Endothelial cell of umbilical vein (primary cell): ENCODE measurements at regions not wholly inside any gene's neighbourhood (a gene's known extent, or its start where the extent isn't known, plus 50 kb on each side); places are given as distances from the start of the nearest gene placed in this dataset.

Source experiments
- BruUV-seq: library from RNA; stranded (reverse); fragments of 400-500 nt; replicated peaks from 2 replicates; lab custom pipeline; 2021; lab: Mats Ljungman, UMichigan
- CTCF ChIA-PET: fragments of 300-600, 350-600 bp; sonication (Branson Sonifier 250); formaldehyde crosslinking; loops from one replicate; lab custom pipeline; 2021; ENCODE audit warnings: antibody characterized with exemption, inconsistent platforms; lab: Charles Lee
- POLR2A ChIA-PET: fragments of 300-600, 350-600 bp; sonication (Branson Sonifier 250); formaldehyde crosslinking; loops from one replicate; lab custom pipeline; 2021; ENCODE audit warnings: antibody characterized with exemption, inconsistent platforms; lab: Charles Lee
- DNase-seq: peaks from one replicate; pipeline ENCODE4 v3.0.0-alpha.2; 2011; ENCODE audit warnings: low read depth, low spot score
- FAIRE-seq: peaks from 2 replicates; lab custom pipeline; 2011; peaks lifted over from hg19 to GRCh38; lab: Jason Lieb, UNC
- H2AFZ ChIP-seq: 2 replicates; pipeline ENCODE4 v1.6.0; 2012; ENCODE audit warnings: low read depth, low read length, control low read depth, inconsistent platforms
- H3K27ac ChIP-seq: 2 replicates; pipeline ENCODE4 v1.5.1; 2011; ENCODE audit warnings: low read depth, mild to moderate bottlenecking, control low read depth, low read length, moderate library complexity; ENCODE audit not compliant: insufficient read depth
- H3K27me3 ChIP-seq, 2 experiments: 2 replicates each; pipeline versions ENCODE4 v1.6.0 to v1.6.1; 2011; ENCODE audit warnings: low read length in 2 of 2, mixed read lengths in 1 of 2; ENCODE audit not compliant: control insufficient read depth in 2 of 2, insufficient read depth in 2 of 2
- H3K36me3 ChIP-seq, 2 experiments: 2 replicates in 1 of 2; 3 replicates in 1 of 2; pipeline ENCODE4 v1.5.1; 2011; ENCODE audit warnings: low read length in 2 of 2, mild to moderate bottlenecking in 1 of 2, moderate library complexity in 1 of 2; ENCODE audit not compliant: control insufficient read depth in 2 of 2, insufficient read depth in 2 of 2; ENCODE audit errors: extremely low read depth in 1 of 2
- H3K4me1 ChIP-seq: 3 replicates; pipeline ENCODE4 v1.5.1; 2011; ENCODE audit warnings: mild to moderate bottlenecking, low read length; ENCODE audit not compliant: control insufficient read depth, insufficient read depth; ENCODE audit errors: extremely low read depth
- H3K4me2 ChIP-seq: 2 replicates; pipeline ENCODE4 v1.6.1; 2011; ENCODE audit warnings: low read length, control low read depth, mixed read lengths; ENCODE audit not compliant: insufficient read depth
- H3K4me3 ChIP-seq, 3 experiments: fragments of 200-600 bp in 1 of 3; sonication (generic), shearing (Covaris generic) in 1 of 3; replicated peaks in 1 of 3; 2 replicates each; pipeline ENCODE4 v1.5.1; 2011 to 2016; ENCODE audit warnings: control low read depth in 3 of 3, low read length in 3 of 3, mild to moderate bottlenecking in 2 of 3, inconsistent platforms in 1 of 3, low read depth in 1 of 3, moderate library complexity in 1 of 3; ENCODE audit not compliant: insufficient read depth in 1 of 3
- H3K79me2 ChIP-seq: 2 replicates; pipeline ENCODE4 v1.6.0; 2012; ENCODE audit warnings: low read length, inconsistent platforms; ENCODE audit not compliant: control insufficient read depth, insufficient read depth
- H3K9ac ChIP-seq: replicated peaks from 2 replicates; pipeline ENCODE3; 2011; ENCODE audit warnings: low read length, control low read depth; ENCODE audit not compliant: insufficient read depth; ENCODE audit errors: extremely low read depth
- H3K9me1 ChIP-seq: replicated peaks from 3 replicates; pipeline ENCODE4 v1.6.0; 2011; ENCODE audit warnings: mild to moderate bottlenecking, low read length; ENCODE audit not compliant: control insufficient read depth, insufficient read depth; ENCODE audit errors: extremely low read depth
- H3K9me3 ChIP-seq: replicated peaks from 2 replicates; pipeline ENCODE4 v1.5.1; 2012; ENCODE audit warnings: low read length, inconsistent platforms; ENCODE audit not compliant: control insufficient read depth, insufficient read depth
- H4K20me1 ChIP-seq: replicated peaks from 2 replicates; pipeline ENCODE3; 2011; ENCODE audit warnings: mild to moderate bottlenecking, low read length; ENCODE audit not compliant: control insufficient read depth, insufficient read depth; ENCODE audit errors: extremely low read depth
- EZH2 ChIP-seq: IDR thresholded peaks from 2 replicates; pipeline ENCODE4 v1.6.1; 2012; ENCODE audit warnings: borderline replicate concordance, low read depth, mild to moderate bottlenecking, moderate library complexity, low read length, inconsistent platforms; ENCODE audit not compliant: severe bottlenecking
- FOS ChIP-seq: IDR thresholded peaks from 2 replicates; pipeline ENCODE4 v1.6.1; 2011; ENCODE audit warnings: mild to moderate bottlenecking, low read length, moderate library complexity, borderline replicate concordance; ENCODE audit not compliant: insufficient read depth
- GATA2 ChIP-seq: IDR thresholded peaks from 2 replicates; pipeline ENCODE4 v1.7.0; 2011; ENCODE audit warnings: low read depth, mild to moderate bottlenecking, moderate library complexity, mixed read lengths, low read length; ENCODE audit not compliant: insufficient read length, insufficient read depth
- JUN ChIP-seq: IDR thresholded peaks from 2 replicates; pipeline ENCODE4 v1.6.1; 2011; ENCODE audit warnings: borderline replicate concordance, low read depth; ENCODE audit not compliant: insufficient read length, insufficient read depth
- MYC ChIP-seq: IDR thresholded peaks from one replicate; pipeline ENCODE4 v1.6.1; 2011; ENCODE audit warnings: mild to moderate bottlenecking, low read depth, low read length
- POLR2A ChIP-seq: IDR thresholded peaks from 2 replicates; pipeline ENCODE4 v1.6.1; 2012; ENCODE audit warnings: low read depth, mild to moderate bottlenecking, control low read depth, low read length
- POLR2AphosphoS5 ChIP-seq: IDR thresholded peaks from 2 replicates; pipeline ENCODE4 v1.6.1; 2012; ENCODE audit warnings: low read depth, mild to moderate bottlenecking, control low read depth, low read length, moderate library complexity; ENCODE audit not compliant: insufficient read depth
- dilution Hi-C: fragments of 300-500 bp; cut with MboI; formaldehyde crosslinking; loops from one replicate; pipeline ENCODE4 v1.15.0; 2019; ENCODE audit warnings: low sequenced_read_pairs; ENCODE audit not compliant: extremely low pct_ligation_motif_present
- intact Hi-C: fragments of 100-400 bp; cut with micrococcal nuclease; formaldehyde crosslinking; loops from one replicate; pipeline ENCODE4 v1.10.0; 2022
- TF ChIP-seq, protein P1 (sequence below): IDR thresholded peaks from 2 replicates; pipeline ENCODE4 v1.6.1; 2011; ENCODE audit not compliant: insufficient read depth, insufficient read length
- TF ChIP-seq, protein P2 (sequence below), 2 donors: IDR thresholded peaks; 1 replicate in 1 of 2; 2 replicates in 1 of 2; pipeline ENCODE4 v1.5.1; 2011; ENCODE audit warnings: low read length in 2 of 2, mild to moderate bottlenecking in 2 of 2, moderate library complexity in 2 of 2, control low read depth in 1 of 2, inconsistent platforms in 1 of 2, low read depth in 1 of 2; ENCODE audit not compliant: insufficient read depth in 1 of 2; ENCODE audit errors: extremely low read depth in 1 of 2

DNA sequence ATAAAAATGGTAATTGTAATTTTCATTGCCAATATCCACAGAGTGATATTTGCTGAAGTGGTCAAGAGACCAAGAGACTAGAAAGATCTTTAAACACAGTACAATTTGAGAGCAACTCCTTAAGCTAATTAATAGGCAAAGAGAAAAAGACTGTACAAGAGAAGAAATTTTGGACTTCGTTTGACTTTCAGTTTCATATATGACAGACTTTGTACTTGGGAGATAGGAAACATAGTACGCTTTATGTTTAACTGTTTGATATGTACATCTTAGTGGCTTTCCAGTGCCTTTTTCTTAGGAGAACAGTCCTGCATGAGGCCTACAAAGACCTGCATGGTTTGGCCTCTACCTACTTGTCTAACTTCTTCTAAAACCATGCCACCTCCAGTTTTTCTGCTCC, 1118.1 kb downstream of the TRHDE start:
- Histone ChIP-seq H3K9me1 (no peaks in the 10 kb centered on the region), H3K27ac (no peak overlapping the region), H3K9me3 (peaks cover 4% of the 10 kb centered on the region), H3K27me3 (no peaks in the 10 kb centered on the region), H3K9ac (no peak overlapping the region), H3K36me3 (no peaks in the 10 kb centered on the region), H3K79me2 (no peaks in the 10 kb centered on the region), H3K4me1 (no peaks in the 10 kb centered on the region), H2AFZ (no peak overlapping the region), H3K4me2 (no peak overlapping the region), H3K4me3 (no peak overlapping the region), H4K20me1 (no peaks in the 10 kb centered on the region)
- FAIRE-seq (no peak), DNase-seq (no peak)
- no TSS peak for BruUV-seq
- dilution Hi-C loops: no loop called here
- TF ChIP-seq POLR2A (no peak), EZH2 (no peak), POLR2AphosphoS5 (no peak), FOS (no peak), MYC (no peak), JUN (no peak), GATA2 (no peak)
- TF ChIP-seq, protein P1, sequence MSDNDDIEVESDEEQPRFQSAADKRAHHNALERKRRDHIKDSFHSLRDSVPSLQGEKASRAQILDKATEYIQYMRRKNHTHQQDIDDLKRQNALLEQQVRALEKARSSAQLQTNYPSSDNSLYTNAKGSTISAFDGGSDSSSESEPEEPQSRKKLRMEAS: no peak
- POLR2A ChIA-PET: no interaction called here
- intact Hi-C loops: no loop called here
- CTCF ChIA-PET: no interaction called here

DNA sequence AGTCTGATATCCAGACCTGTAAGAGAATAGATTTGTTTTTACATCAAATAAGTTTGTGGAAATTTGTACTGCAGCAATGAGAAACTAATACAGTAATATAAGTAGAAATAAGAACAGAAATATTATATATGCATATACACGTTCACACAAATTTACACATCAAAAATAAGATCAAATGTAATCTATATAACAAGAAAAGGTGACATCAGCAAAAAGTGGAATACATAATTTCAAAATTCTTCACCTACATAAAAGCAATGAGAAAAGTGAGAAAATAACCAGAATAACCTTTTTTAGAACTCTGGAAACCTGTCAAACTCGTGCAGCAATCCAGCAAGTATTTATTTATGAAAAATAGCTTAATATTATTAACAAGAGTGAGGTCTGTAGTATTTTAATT, 1124.6 kb upstream of the ATXN7L3B start:
- ChIA-PET POLR2A (no interaction called here), CTCF (no interaction called here)
- Histone ChIP-seq H4K20me1 (no peaks in the 10 kb centered on the region), H3K4me3 (no peak overlapping the region), H3K4me2 (no peak overlapping the region), H3K79me2 (no peaks in the 10 kb centered on the region), H2AFZ (no peak overlapping the region), H3K9me3 (no peaks in the 10 kb centered on the region), H3K36me3 (no peaks in the 10 kb centered on the region), H3K9me1 (no peaks in the 10 kb centered on the region), H3K27me3 (no peaks in the 10 kb centered on the region), H3K27ac (no peak overlapping the region), H3K4me1 (no peaks in the 10 kb centered on the region), H3K9ac (no peak overlapping the region)
- no peak for FAIRE-seq
- intact Hi-C loops: no loop called here
- TF ChIP-seq EZH2: no peak
- no peak for TF ChIP-seq POLR2A
- TF ChIP-seq FOS: no peak
- no peak for TF ChIP-seq POLR2AphosphoS5
- TF ChIP-seq, protein P2, sequence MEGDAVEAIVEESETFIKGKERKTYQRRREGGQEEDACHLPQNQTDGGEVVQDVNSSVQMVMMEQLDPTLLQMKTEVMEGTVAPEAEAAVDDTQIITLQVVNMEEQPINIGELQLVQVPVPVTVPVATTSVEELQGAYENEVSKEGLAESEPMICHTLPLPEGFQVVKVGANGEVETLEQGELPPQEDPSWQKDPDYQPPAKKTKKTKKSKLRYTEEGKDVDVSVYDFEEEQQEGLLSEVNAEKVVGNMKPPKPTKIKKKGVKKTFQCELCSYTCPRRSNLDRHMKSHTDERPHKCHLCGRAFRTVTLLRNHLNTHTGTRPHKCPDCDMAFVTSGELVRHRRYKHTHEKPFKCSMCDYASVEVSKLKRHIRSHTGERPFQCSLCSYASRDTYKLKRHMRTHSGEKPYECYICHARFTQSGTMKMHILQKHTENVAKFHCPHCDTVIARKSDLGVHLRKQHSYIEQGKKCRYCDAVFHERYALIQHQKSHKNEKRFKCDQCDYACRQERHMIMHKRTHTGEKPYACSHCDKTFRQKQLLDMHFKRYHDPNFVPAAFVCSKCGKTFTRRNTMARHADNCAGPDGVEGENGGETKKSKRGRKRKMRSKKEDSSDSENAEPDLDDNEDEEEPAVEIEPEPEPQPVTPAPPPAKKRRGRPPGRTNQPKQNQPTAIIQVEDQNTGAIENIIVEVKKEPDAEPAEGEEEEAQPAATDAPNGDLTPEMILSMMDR (IDR thresholded peaks at IDR 0.05; ENCODE audit: extremely low read depth in 1 of 2, insufficient read depth in 1 of 2, low read depth in 1 of 2, low read length in 2 of 2): no peak
- no peak for TF ChIP-seq JUN
- TF ChIP-seq, protein P1: no peak
- TF ChIP-seq GATA2: no peak
- no peak for TF ChIP-seq MYC
- DNase-seq: no peak
- BruUV-seq: no TSS peak
- dilution Hi-C loops: no loop called here
